CD4-positive, alpha-beta T cell (primary cell): ENCODE measurements at regions not wholly inside any gene's neighbourhood (a gene's known extent, or its start where the extent isn't known, plus 50 kb on each side); places are given as distances from the start of the nearest gene placed in this dataset.

ENCODE experiments used
- ATAC-seq: fragments of 200-7000 bp; cut with Tn5 transposase; one replicate; pipeline ENCODE4 v1.10.0; 2022; ENCODE audit warnings: mild to moderate bottlenecking; ENCODE audit not compliant: poor library complexity
- CTCF ChIA-PET: fragments of 350-600 bp; sonication (Branson Sonifier 250); formaldehyde crosslinking; loops from one replicate; lab custom pipeline; 2021; ENCODE audit warnings: antibody characterized with exemption, inconsistent platforms; lab: Charles Lee
- POLR2A ChIA-PET: fragments of 350-600 bp; sonication (Branson Sonifier 250); formaldehyde crosslinking; loops from one replicate; lab custom pipeline; 2021; ENCODE audit warnings: antibody characterized with exemption, inconsistent platforms; lab: Charles Lee
- DNase-seq, 14 experiments: peaks; one replicate each; pipeline ENCODE4 v3.0.0-alpha.2; 2013 to 2020; ENCODE audit warnings: mixed read lengths in 2 of 14
- H3K27ac ChIP-seq, 2 donors: one replicate each; pipeline versions ENCODE4 v1.5.1 to v1.7.0; 2013; ENCODE audit warnings: low read length in 2 of 2, low read depth in 1 of 2, mild to moderate bottlenecking in 1 of 2
- H3K27me3 ChIP-seq, 2 experiments: 1 replicate in 1 of 2; 2 replicates in 1 of 2; pipeline versions ENCODE4 v1.6.1 to v1.7.0; 2013; ENCODE audit warnings: low read length in 2 of 2, control low read depth in 1 of 2, mild to moderate bottlenecking in 1 of 2, moderate library complexity in 1 of 2; ENCODE audit not compliant: insufficient read depth in 2 of 2, control insufficient read depth in 1 of 2
- H3K36me3 ChIP-seq: one replicate; pipeline ENCODE4 v1.6.1; 2013; ENCODE audit warnings: low read length, control low read depth; ENCODE audit not compliant: insufficient read depth
- H3K4me1 ChIP-seq: one replicate; pipeline ENCODE4 v1.6.1; 2013; ENCODE audit warnings: low read length, control low read depth; ENCODE audit not compliant: insufficient read depth
- H3K4me3 ChIP-seq: one replicate; pipeline ENCODE4 v1.5.1; 2013; ENCODE audit warnings: mild to moderate bottlenecking, low read length, moderate library complexity
- H3K9me3 ChIP-seq, 2 experiments: 1 replicate in 1 of 2; 2 replicates in 1 of 2; pipeline versions ENCODE4 v1.6.1 to v1.7.0; 2013; ENCODE audit warnings: low read length in 2 of 2, mild to moderate bottlenecking in 2 of 2, control low read depth in 1 of 2, moderate library complexity in 1 of 2; ENCODE audit not compliant: control insufficient read depth in 1 of 2, insufficient read depth in 1 of 2
- H3K27ac Mint-ChIP-seq: one replicate; pipeline ENCODE4 v1.8.0; 2020; ENCODE audit warnings: mixed read lengths
- H3K27me3 Mint-ChIP-seq: one replicate; pipeline ENCODE4 v1.8.0; 2021; ENCODE audit warnings: mixed read lengths
- H3K36me3 Mint-ChIP-seq: one replicate; pipeline ENCODE4 v1.8.0; 2021; ENCODE audit warnings: low read depth, mixed read lengths
- H3K4me1 Mint-ChIP-seq: one replicate; pipeline ENCODE4 v1.8.0; 2021; ENCODE audit warnings: low read depth, mixed read lengths
- H3K4me3 Mint-ChIP-seq: one replicate; pipeline ENCODE4 v1.8.0; 2020; ENCODE audit warnings: mild to moderate bottlenecking, mixed read lengths
- H3K9me3 Mint-ChIP-seq: one replicate; pipeline ENCODE4 v1.8.0; 2020; ENCODE audit warnings: mixed read lengths
- CTCF ChIP-seq: fragments of 200-600 bp; IDR thresholded peaks from one replicate; pipeline ENCODE4 v1.8.0; 2022; ENCODE audit warnings: antibody characterized with exemption, mild to moderate bottlenecking
- intact Hi-C, 2 experiments: fragments of 100-400 bp; cut with DNase I in 1 of 2; cut with micrococcal nuclease in 1 of 2; formaldehyde crosslinking; loops; one replicate each; pipeline versions ENCODE4 v1.15.1 to v1.9.0; 2023 to 2025; cut with DNase I, micrococcal nuclease

GRCh38 chr5:22998362-22998761 lies 145.2 kb upstream of the CDH12 start:
- no peak overlapping the region for H3K4me3 ChIP-seq
- DNase-seq (no peak), ATAC-seq (no peak)
- Mint-ChIP-seq H3K27ac (no peak overlapping the region), H3K36me3 (no peaks in the 10 kb centered on the region), H3K27me3 (no peaks in the 10 kb centered on the region), H3K9me3 (no peaks in the 10 kb centered on the region), H3K4me3 (no peak overlapping the region), H3K4me1 (no peaks in the 10 kb centered on the region)
- H3K4me1 ChIP-seq: no peaks in the 10 kb centered on the region
- no peaks in the 10 kb centered on the region for H3K9me3 ChIP-seq
- no peak overlapping the region for H3K27ac ChIP-seq
- TF ChIP-seq CTCF: no peak
- H3K36me3 ChIP-seq: no peaks in the 10 kb centered on the region
- intact Hi-C loops: no loop called here
- no peaks in the 10 kb centered on the region for H3K27me3 ChIP-seq
- POLR2A ChIA-PET: no interaction called here
- CTCF ChIA-PET: no interaction called here

- CTCF ChIA-PET: no interaction called here
- no peaks in the 10 kb centered on the region for H3K27me3 Mint-ChIP-seq
- Histone ChIP-seq H3K27me3 (no peaks in the 10 kb centered on the region), H3K36me3 (no peaks in the 10 kb centered on the region), H3K27ac (no peak overlapping the region), H3K9me3 (peaks cover 0 to 8% of the 10 kb centered on the region in 2 experiments), H3K4me1 (no peaks in the 10 kb centered on the region), H3K4me3 (no peak overlapping the region)
- no peak for TF ChIP-seq CTCF
- H3K4me3 Mint-ChIP-seq: no peak overlapping the region
- H3K4me1 Mint-ChIP-seq: no peaks in the 10 kb centered on the region
- H3K27ac Mint-ChIP-seq: no peak overlapping the region
- DNase-seq (no peak), ATAC-seq (no peak)
- H3K36me3 Mint-ChIP-seq: no peaks in the 10 kb centered on the region
- intact Hi-C loops: no loop called here
- peaks cover 7% of the 10 kb centered on the region for H3K9me3 Mint-ChIP-seq
- POLR2A ChIA-PET: no interaction called here
These were observed 135.8 kb upstream of the CDH12 start for GRCh38 chr5:22988937-22989336.

- H3K9me3 Mint-ChIP-seq: peaks cover 7% of the 10 kb centered on the region
- ChIA-PET CTCF (no interaction called here), POLR2A (no interaction called here)
- Histone ChIP-seq H3K4me1 (no peaks in the 10 kb centered on the region), H3K27me3 (no peaks in the 10 kb centered on the region), H3K27ac (no peak overlapping the region), H3K36me3 (no peaks in the 10 kb centered on the region), H3K9me3 (peaks cover 0 to 10% of the 10 kb centered on the region in 2 experiments), H3K4me3 (no peak overlapping the region)
- no peak overlapping the region for H3K4me3 Mint-ChIP-seq
- no peak for TF ChIP-seq CTCF
- H3K27me3 Mint-ChIP-seq: no peaks in the 10 kb centered on the region
- ATAC-seq (no peak), DNase-seq (no peak)
- intact Hi-C loops: no loop called here
- no peak overlapping the region for H3K27ac Mint-ChIP-seq
- H3K4me1 Mint-ChIP-seq: no peaks in the 10 kb centered on the region
- H3K36me3 Mint-ChIP-seq: no peaks in the 10 kb centered on the region
These were observed 133.1 kb upstream of the CDH12 start for GRCh38 chr5:22986281-22986680.
